SK-N-SH treated with all-trans-retinoic acid at 6 μM for 48 hours (cell line): ENCODE measurements at regions not wholly inside any gene's neighbourhood (a gene's known extent, or its start where the extent isn't known, plus 50 kb on each side); places are given as distances from the start of the nearest gene placed in this dataset.

Experiments
- ARNTL ChIP-seq: fragments of 450-650 bp; formaldehyde crosslinking; IDR thresholded peaks from 2 replicates; pipeline ENCODE4 v1.5.0; 2020; ENCODE audit warnings: low read depth, mild to moderate bottlenecking, moderate library complexity, borderline replicate concordance
- BACH2 ChIP-seq: fragments of 250-450 bp; sonication (Bioruptor Pico); IDR thresholded peaks from 2 replicates; pipeline ENCODE4 v1.9.0; 2021; ENCODE audit warnings: mild to moderate bottlenecking, borderline replicate concordance
- CREB5 ChIP-seq: fragments of 250-450 bp; sonication (Bioruptor Pico); IDR thresholded peaks from 2 replicates; pipeline ENCODE4 v1.5.1; 2020; ENCODE audit warnings: low read depth, mild to moderate bottlenecking, moderate library complexity
- CSDC2 ChIP-seq: fragments of 250-450 bp; sonication (Bioruptor Pico); IDR thresholded peaks from 2 replicates; pipeline ENCODE4 v1.5.0; 2020; ENCODE audit warnings: mild to moderate bottlenecking, moderate library complexity
- ESRRG ChIP-seq: fragments of 250-450 bp; sonication (Bioruptor Pico); IDR thresholded peaks from 2 replicates; pipeline ENCODE4 v1.6.1; 2021; ENCODE audit warnings: mild to moderate bottlenecking
- POU6F1 ChIP-seq: fragments of 250-450 bp; sonication (Bioruptor Pico); IDR thresholded peaks from 2 replicates; pipeline ENCODE4 v1.8.0; 2021; ENCODE audit warnings: low read depth, mild to moderate bottlenecking, moderate library complexity, borderline replicate concordance
- PPARA ChIP-seq: fragments of 250-450 bp; sonication (Bioruptor Pico); IDR thresholded peaks from 2 replicates; pipeline ENCODE4 v1.5.0; 2020; ENCODE audit warnings: mild to moderate bottlenecking, borderline replicate concordance
- TOX ChIP-seq: fragments of 250-450 bp; sonication (Bioruptor Pico); IDR thresholded peaks from 2 replicates; pipeline ENCODE4 v1.8.0; 2021; ENCODE audit warnings: mild to moderate bottlenecking, moderate library complexity, borderline replicate concordance
- ZC3H10 ChIP-seq: fragments of 250-450 bp; sonication (Bioruptor Pico); IDR thresholded peaks from 2 replicates; pipeline ENCODE4 v1.5.1; 2021; ENCODE audit warnings: mild to moderate bottlenecking, moderate library complexity
- ZFP3 ChIP-seq: fragments of 250-450 bp; sonication (Bioruptor Pico); IDR thresholded peaks from 2 replicates; pipeline ENCODE4 v1.5.0; 2020; ENCODE audit warnings: mild to moderate bottlenecking, moderate library complexity
- ZFP30 ChIP-seq: fragments of 450-650 bp; formaldehyde crosslinking; IDR thresholded peaks from 2 replicates; pipeline ENCODE4 v1.5.0; 2022; ENCODE audit warnings: mild to moderate bottlenecking, moderate library complexity
- TF ChIP-seq, protein P1 (sequence below): fragments of 250-450 bp; sonication (Bioruptor Pico); IDR thresholded peaks from 2 replicates; pipeline ENCODE4 v1.8.0; 2020; ENCODE audit warnings: mild to moderate bottlenecking, moderate library complexity, borderline replicate concordance
- TF ChIP-seq, protein P2 (sequence below): fragments of 250-450 bp; sonication (Bioruptor Pico); IDR thresholded peaks from 2 replicates; pipeline ENCODE4 v1.5.1; 2021; ENCODE audit warnings: mild to moderate bottlenecking, moderate library complexity

GRCh38 chr1:95990033-95990432 lies 731.6 kb upstream of the PTBP2 start:
- TF ChIP-seq BACH2 (CRISPR knock-in tag) (no peak), ARNTL (no peak), ZC3H10 (CRISPR knock-in tag) (no peak), CREB5 (CRISPR knock-in tag) (no peak), CSDC2 (CRISPR knock-in tag) (no peak), POU6F1 (no peak), PPARA (CRISPR knock-in tag) (no peak), ZFP3 (CRISPR knock-in tag) (no peak), ZFP30 (CRISPR knock-in tag) (no peak), ESRRG (CRISPR knock-in tag) (no peak), TOX (no peak)
- TF ChIP-seq, protein P1, sequence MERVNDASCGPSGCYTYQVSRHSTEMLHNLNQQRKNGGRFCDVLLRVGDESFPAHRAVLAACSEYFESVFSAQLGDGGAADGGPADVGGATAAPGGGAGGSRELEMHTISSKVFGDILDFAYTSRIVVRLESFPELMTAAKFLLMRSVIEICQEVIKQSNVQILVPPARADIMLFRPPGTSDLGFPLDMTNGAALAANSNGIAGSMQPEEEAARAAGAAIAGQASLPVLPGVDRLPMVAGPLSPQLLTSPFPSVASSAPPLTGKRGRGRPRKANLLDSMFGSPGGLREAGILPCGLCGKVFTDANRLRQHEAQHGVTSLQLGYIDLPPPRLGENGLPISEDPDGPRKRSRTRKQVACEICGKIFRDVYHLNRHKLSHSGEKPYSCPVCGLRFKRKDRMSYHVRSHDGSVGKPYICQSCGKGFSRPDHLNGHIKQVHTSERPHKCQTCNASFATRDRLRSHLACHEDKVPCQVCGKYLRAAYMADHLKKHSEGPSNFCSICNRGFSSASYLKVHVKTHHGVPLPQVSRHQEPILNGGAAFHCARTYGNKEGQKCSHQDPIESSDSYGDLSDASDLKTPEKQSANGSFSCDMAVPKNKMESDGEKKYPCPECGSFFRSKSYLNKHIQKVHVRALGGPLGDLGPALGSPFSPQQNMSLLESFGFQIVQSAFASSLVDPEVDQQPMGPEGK (CRISPR knock-in tag): no peak
- TF ChIP-seq, protein P2, sequence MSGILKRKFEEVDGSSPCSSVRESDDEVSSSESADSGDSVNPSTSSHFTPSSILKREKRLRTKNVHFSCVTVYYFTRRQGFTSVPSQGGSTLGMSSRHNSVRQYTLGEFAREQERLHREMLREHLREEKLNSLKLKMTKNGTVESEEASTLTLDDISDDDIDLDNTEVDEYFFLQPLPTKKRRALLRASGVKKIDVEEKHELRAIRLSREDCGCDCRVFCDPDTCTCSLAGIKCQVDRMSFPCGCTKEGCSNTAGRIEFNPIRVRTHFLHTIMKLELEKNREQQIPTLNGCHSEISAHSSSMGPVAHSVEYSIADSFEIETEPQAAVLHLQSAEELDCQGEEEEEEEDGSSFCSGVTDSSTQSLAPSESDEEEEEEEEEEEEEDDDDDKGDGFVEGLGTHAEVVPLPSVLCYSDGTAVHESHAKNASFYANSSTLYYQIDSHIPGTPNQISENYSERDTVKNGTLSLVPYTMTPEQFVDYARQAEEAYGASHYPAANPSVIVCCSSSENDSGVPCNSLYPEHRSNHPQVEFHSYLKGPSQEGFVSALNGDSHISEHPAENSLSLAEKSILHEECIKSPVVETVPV (CRISPR knock-in tag): no peak
